OCI-LY1 (cell line): ENCODE measurements at regions not wholly inside any gene's neighbourhood (a gene's known extent, or its start where the extent isn't known, plus 50 kb on each side); places are given as distances from the start of the nearest gene placed in this dataset.

ENCODE experiments used
- H2AFZ ChIP-seq: fragments of 200-600 bp; sonication (generic), shearing (Covaris generic); 2 replicates; pipeline ENCODE4 v1.6.0; 2014; ENCODE audit warnings: antibody characterized with exemption, mild to moderate bottlenecking, low read length
- H3F3A ChIP-seq: fragments of 200-600 bp; sonication (generic), shearing (Covaris generic); 2 replicates; pipeline ENCODE4 v1.6.0; 2014; ENCODE audit warnings: mild to moderate bottlenecking, antibody characterized with exemption, low read length, moderate library complexity; ENCODE audit not compliant: insufficient read depth
- H3K27ac ChIP-seq: fragments of 200-600 bp; sonication (generic); 2 replicates; pipeline ENCODE4 v1.5.1; 2014; ENCODE audit warnings: low read length, mixed run types, mild to moderate bottlenecking, low read depth; ENCODE audit not compliant: poor library complexity, severe bottlenecking
- H3K27me3 ChIP-seq: fragments of 200-600 bp; sonication (generic); 2 replicates; pipeline ENCODE4 v1.6.0; 2014; ENCODE audit warnings: antibody characterized with exemption, mild to moderate bottlenecking, low read length, moderate library complexity; ENCODE audit not compliant: insufficient read depth
- H3K36me3 ChIP-seq: fragments of 200-600 bp; sonication (generic); 2 replicates; pipeline ENCODE4 v1.6.1; 2014; ENCODE audit warnings: mild to moderate bottlenecking, antibody characterized with exemption, low read length, moderate library complexity, mixed read lengths; ENCODE audit not compliant: insufficient read depth
- H3K4me1 ChIP-seq: fragments of 200-600 bp; sonication (generic); 2 replicates; pipeline ENCODE4 v1.5.1; 2014; ENCODE audit warnings: mild to moderate bottlenecking, low read length, moderate library complexity; ENCODE audit not compliant: insufficient read depth, severe bottlenecking
- H3K4me2 ChIP-seq: fragments of 200-600 bp; sonication (generic), shearing (Covaris generic); 2 replicates; pipeline ENCODE4 v1.6.1; 2014; ENCODE audit warnings: low read length
- H3K4me3 ChIP-seq: fragments of 200-600 bp; sonication (generic); 2 replicates; pipeline ENCODE4 v1.5.1; 2014; ENCODE audit warnings: low read length, low read depth, mild to moderate bottlenecking, mixed read lengths; ENCODE audit not compliant: poor library complexity, severe bottlenecking
- H3K79me2 ChIP-seq: fragments of 200-600 bp; shearing (Covaris generic); 2 replicates; pipeline ENCODE4 v1.6.1; 2016; ENCODE audit warnings: mixed run types, low read length, mixed read lengths; ENCODE audit not compliant: insufficient read depth
- H3K9ac ChIP-seq: fragments of 200-600 bp; sonication (generic), shearing (Covaris generic); 2 replicates; pipeline ENCODE4 v1.6.1; 2014; ENCODE audit warnings: mild to moderate bottlenecking, low read length, mixed read lengths
- H3K9me2 ChIP-seq: fragments of 200-600 bp; sonication (generic), shearing (Covaris generic); 2 replicates; pipeline ENCODE4 v1.6.1; 2014; ENCODE audit warnings: low read depth, mild to moderate bottlenecking, low read length, mixed read lengths
- H3K9me3 ChIP-seq: fragments of 200-600 bp; shearing (Covaris generic); 2 replicates; pipeline ENCODE4 v1.6.1; 2014; ENCODE audit warnings: low read length, mixed read lengths
- H4K20me1 ChIP-seq: fragments of 200-600 bp; sonication (generic), shearing (Covaris generic); 2 replicates; pipeline ENCODE4 v1.6.0; 2016; ENCODE audit warnings: mild to moderate bottlenecking, low read length; ENCODE audit not compliant: insufficient read depth
- EZH2 ChIP-seq: fragments of 200-600 bp; sonication (generic), shearing (Covaris generic); IDR thresholded peaks from 2 replicates; pipeline ENCODE4 v1.8.0; 2017; ENCODE audit warnings: borderline replicate concordance, mixed run types, mild to moderate bottlenecking, antibody characterized with exemption, low read length, moderate library complexity, mixed read lengths
- TF ChIP-seq, protein P1 (sequence below): fragments of 200-600 bp; sonication (generic), shearing (Covaris generic); IDR thresholded peaks from 2 replicates; pipeline ENCODE4 v1.5.1; 2017; ENCODE audit warnings: mild to moderate bottlenecking, antibody characterized with exemption, low read length, moderate library complexity, mixed read lengths

- Histone ChIP-seq H3K79me2 (no peaks in the 10 kb centered on the region), H3K27ac (no peak overlapping the region), H3K4me3 (no peak overlapping the region), H3F3A (no peaks in the 10 kb centered on the region), H4K20me1 (no peaks in the 10 kb centered on the region), H3K9me2 (no peaks in the 10 kb centered on the region), H3K4me1 (no peaks in the 10 kb centered on the region), H3K27me3 (no peaks in the 10 kb centered on the region), H3K36me3 (no peaks in the 10 kb centered on the region), H3K9ac (no peak overlapping the region), H3K9me3 (no peaks in the 10 kb centered on the region), H3K4me2 (no peak overlapping the region), H2AFZ (no peak overlapping the region)
- TF ChIP-seq, protein P1, sequence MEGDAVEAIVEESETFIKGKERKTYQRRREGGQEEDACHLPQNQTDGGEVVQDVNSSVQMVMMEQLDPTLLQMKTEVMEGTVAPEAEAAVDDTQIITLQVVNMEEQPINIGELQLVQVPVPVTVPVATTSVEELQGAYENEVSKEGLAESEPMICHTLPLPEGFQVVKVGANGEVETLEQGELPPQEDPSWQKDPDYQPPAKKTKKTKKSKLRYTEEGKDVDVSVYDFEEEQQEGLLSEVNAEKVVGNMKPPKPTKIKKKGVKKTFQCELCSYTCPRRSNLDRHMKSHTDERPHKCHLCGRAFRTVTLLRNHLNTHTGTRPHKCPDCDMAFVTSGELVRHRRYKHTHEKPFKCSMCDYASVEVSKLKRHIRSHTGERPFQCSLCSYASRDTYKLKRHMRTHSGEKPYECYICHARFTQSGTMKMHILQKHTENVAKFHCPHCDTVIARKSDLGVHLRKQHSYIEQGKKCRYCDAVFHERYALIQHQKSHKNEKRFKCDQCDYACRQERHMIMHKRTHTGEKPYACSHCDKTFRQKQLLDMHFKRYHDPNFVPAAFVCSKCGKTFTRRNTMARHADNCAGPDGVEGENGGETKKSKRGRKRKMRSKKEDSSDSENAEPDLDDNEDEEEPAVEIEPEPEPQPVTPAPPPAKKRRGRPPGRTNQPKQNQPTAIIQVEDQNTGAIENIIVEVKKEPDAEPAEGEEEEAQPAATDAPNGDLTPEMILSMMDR: no peak
- no peak for TF ChIP-seq EZH2
These were observed 193.2 kb upstream of the TNP1 start for GRCh38 chr2:217052856-217053577.

DNA sequence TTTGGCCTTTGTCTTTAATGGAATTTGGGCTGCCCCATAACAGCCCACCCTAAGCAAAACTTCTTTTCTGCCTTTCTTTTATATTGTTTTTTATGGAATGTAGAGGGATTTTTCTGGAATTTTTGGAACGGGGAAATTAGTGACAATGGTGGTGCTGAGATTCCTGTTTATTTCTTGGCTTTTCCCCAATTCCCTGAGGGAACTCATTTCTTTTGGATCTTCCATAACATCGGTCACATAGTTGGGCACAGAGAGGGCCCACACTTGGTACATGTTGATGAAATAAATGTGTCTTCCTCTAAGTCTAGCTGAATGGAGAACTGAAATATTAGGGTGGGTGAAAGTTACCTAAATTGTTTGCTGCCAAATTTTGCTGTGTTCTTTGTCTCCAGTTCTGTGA lies 191.6 kb upstream of the TNP1 start:
- Histone ChIP-seq H3K4me1 (no peaks in the 10 kb centered on the region), H3K4me3 (no peak overlapping the region), H3K79me2 (no peaks in the 10 kb centered on the region), H3K27me3 (no peaks in the 10 kb centered on the region), H3F3A (no peaks in the 10 kb centered on the region), H3K4me2 (no peak overlapping the region), H4K20me1 (no peaks in the 10 kb centered on the region), H2AFZ (no peak overlapping the region), H3K9ac (no peak overlapping the region), H3K36me3 (no peaks in the 10 kb centered on the region), H3K9me2 (no peaks in the 10 kb centered on the region), H3K27ac (no peak overlapping the region), H3K9me3 (no peaks in the 10 kb centered on the region)
- TF ChIP-seq, protein P1: no peak
- no peak for TF ChIP-seq EZH2

GRCh38 chr2:217049956-217050355 lies 190.1 kb upstream of the TNP1 start:
- H3K4me1 ChIP-seq: no peaks in the 10 kb centered on the region
- H3K79me2 ChIP-seq: no peaks in the 10 kb centered on the region
- H2AFZ ChIP-seq: no peak overlapping the region
- H3K9ac ChIP-seq: no peak overlapping the region
- no peak overlapping the region for H3K27ac ChIP-seq
- no peaks in the 10 kb centered on the region for H3K9me2 ChIP-seq
- TF ChIP-seq, protein P1: no peak
- TF ChIP-seq EZH2: no peak
- no peak overlapping the region for H3K4me3 ChIP-seq
- no peaks in the 10 kb centered on the region for H3F3A ChIP-seq
- no peaks in the 10 kb centered on the region for H3K36me3 ChIP-seq
- H3K4me2 ChIP-seq: no peak overlapping the region
- no peaks in the 10 kb centered on the region for H4K20me1 ChIP-seq
- no peaks in the 10 kb centered on the region for H3K27me3 ChIP-seq
- no peaks in the 10 kb centered on the region for H3K9me3 ChIP-seq
